Thyroid gland (tissue), 4 donors: ENCODE measurements at regions not wholly inside any gene's neighbourhood (a gene's known extent, or its start where the extent isn't known, plus 50 kb on each side); places are given as distances from the start of the nearest gene placed in this dataset.

Source experiments
- CTCF ChIP-seq, 6 experiments: fragments of 200-600 bp in 3 of 6; fragments of 450-650 bp in 3 of 6; sonication (generic) in 3 of 6; IDR thresholded peaks; one replicate each; pipeline ENCODE4 v1.5.1; 2016 to 2019; ENCODE audit warnings: antibody characterized with exemption in 6 of 6, mild to moderate bottlenecking in 2 of 6, inconsistent platforms in 1 of 6, moderate library complexity in 1 of 6
- POLR2A ChIP-seq, 2 donors: fragments of 450-650 bp; IDR thresholded peaks; one replicate each; pipeline ENCODE4 v1.6.1; 2017; ENCODE audit warnings: antibody characterized with exemption in 2 of 2, mild to moderate bottlenecking in 2 of 2, moderate library complexity in 1 of 2

GRCh38 chr1:47709872-47710231 lies 272.0 kb downstream of the FOXD2 start:
- TF ChIP-seq CTCF (IDR thresholded peaks at IDR 0.05) = no peak
- no peak for TF ChIP-seq POLR2A (IDR thresholded peaks at IDR 0.05)
